IMR-90 (cell line): ENCODE measurements at regions not wholly inside any gene's neighbourhood (a gene's known extent, or its start where the extent isn't known, plus 50 kb on each side); places are given as distances from the start of the nearest gene placed in this dataset.

Experiments
- ATAC-seq: fragments of 200-7000 bp; cut with Tn5 transposase; 2 replicates; pipeline ENCODE4 v1.9.1; 2020; ENCODE audit warnings: low read depth, mild to moderate bottlenecking, moderate library complexity
- BruUV-seq: library from RNA; stranded (reverse); fragments of 400-500 nt; replicated peaks from 2 replicates; lab custom pipeline; 2021; lab: Mats Ljungman, UMichigan
- CTCF ChIA-PET: fragments of 300-600 bp; formaldehyde crosslinking; extraction: SDS; loops from one replicate; lab custom pipeline; 2021; ENCODE audit warnings: antibody characterized with exemption; lab: Yijun Ruan, JAX
- POLR2A ChIA-PET: fragments of 300-600 bp; sonication (Branson Sonifier 250); formaldehyde crosslinking; loops from one replicate; lab custom pipeline; 2022; ENCODE audit warnings: antibody characterized with exemption; ENCODE audit not compliant: unreplicated experiment; lab: Charles Lee
- DNase-seq: peaks from one replicate; pipeline ENCODE4 v3.0.0; 2013
- H2AFZ ChIP-seq: replicated peaks from 2 replicates; pipeline ENCODE3; 2013; ENCODE audit warnings: low read length, mild to moderate bottlenecking; ENCODE audit not compliant: poor library complexity
- H2AK5ac ChIP-seq: 2 replicates; pipeline ENCODE4 v1.6.1; 2013; ENCODE audit warnings: low read depth, low read length, inconsistent platforms
- H2AK9ac ChIP-seq: replicated peaks from 2 replicates; pipeline ENCODE3; 2013; ENCODE audit warnings: mild to moderate bottlenecking, low read depth, low read length, moderate library complexity; ENCODE audit not compliant: poor library complexity
- H2BK120ac ChIP-seq: 2 replicates; pipeline ENCODE4 v1.6.1; 2013; ENCODE audit warnings: low read depth, low read length, inconsistent platforms
- H2BK15ac ChIP-seq: 3 replicates; pipeline ENCODE4 v1.6.1; 2013; ENCODE audit warnings: low read depth, low read length, inconsistent platforms
- H2BK20ac ChIP-seq: 2 replicates; pipeline ENCODE4 v1.6.1; 2013; ENCODE audit warnings: low read depth, mild to moderate bottlenecking, inconsistent platforms, low read length, moderate library complexity
- H2BK5ac ChIP-seq: 2 replicates; pipeline ENCODE4 v1.6.1; 2013; ENCODE audit warnings: mild to moderate bottlenecking, low read depth, low read length, inconsistent platforms; ENCODE audit not compliant: poor library complexity, severe bottlenecking
- H3K14ac ChIP-seq: replicated peaks from 2 replicates; pipeline ENCODE4 v1.6.1; 2013; ENCODE audit warnings: low read depth, low read length, inconsistent platforms
- H3K18ac ChIP-seq: 2 replicates; pipeline ENCODE4 v1.6.1; 2013; ENCODE audit warnings: low read depth, low read length, control low read depth
- H3K23ac ChIP-seq: 2 replicates; pipeline ENCODE4 v1.6.1; 2013; ENCODE audit warnings: low read depth, low read length, inconsistent platforms
- H3K27ac ChIP-seq: 2 replicates; pipeline ENCODE4 v1.5.1; 2013; ENCODE audit warnings: mild to moderate bottlenecking, control low read depth, low read length; ENCODE audit not compliant: insufficient read depth
- H3K27me3 ChIP-seq: 2 replicates; pipeline ENCODE4 v1.6.1; 2013; ENCODE audit warnings: low read length; ENCODE audit not compliant: control insufficient read depth, insufficient read depth
- H3K36me3 ChIP-seq: 2 replicates; pipeline ENCODE4 v1.6.1; 2013; ENCODE audit warnings: low read length, mixed read lengths; ENCODE audit not compliant: control insufficient read depth, insufficient read depth
- H3K4ac ChIP-seq: 2 replicates; pipeline ENCODE4 v1.6.1; 2013; ENCODE audit warnings: low read depth, low read length, inconsistent platforms
- H3K4me1 ChIP-seq: 2 replicates; pipeline ENCODE4 v1.6.1; 2013; ENCODE audit warnings: low read length, mixed read lengths; ENCODE audit not compliant: control insufficient read depth, insufficient read depth
- H3K4me2 ChIP-seq: 2 replicates; pipeline ENCODE4 v1.6.1; 2013; ENCODE audit warnings: low read depth, mild to moderate bottlenecking, control low read depth, low read length, moderate library complexity
- H3K4me3 ChIP-seq: 2 replicates; pipeline ENCODE4 v1.5.1; 2013; ENCODE audit warnings: low read depth, mild to moderate bottlenecking, control low read depth, low read length, moderate library complexity; ENCODE audit not compliant: insufficient read depth
- H3K56ac ChIP-seq: 2 replicates; pipeline ENCODE4 v1.6.1; 2013; ENCODE audit warnings: low read length, inconsistent platforms; ENCODE audit not compliant: insufficient read depth; ENCODE audit errors: extremely low read depth
- H3K79me1 ChIP-seq, 2 experiments: 2 replicates each; pipeline ENCODE4 v1.6.1; 2013; ENCODE audit warnings: low read length in 2 of 2, inconsistent platforms in 1 of 2, low read depth in 1 of 2
- H3K9ac ChIP-seq: 2 replicates; pipeline ENCODE4 v1.6.1; 2013; ENCODE audit warnings: low read depth, low read length, control low read depth
- H3K9me1 ChIP-seq: 2 replicates; pipeline ENCODE4 v1.6.1; 2013; ENCODE audit warnings: low read length, inconsistent platforms; ENCODE audit not compliant: insufficient read depth
- H3K9me3 ChIP-seq: 2 replicates; pipeline ENCODE4 v1.6.1; 2013; ENCODE audit warnings: low read length; ENCODE audit not compliant: control insufficient read depth, insufficient read depth
- H4K20me1 ChIP-seq: 2 replicates; pipeline ENCODE4 v1.6.1; 2013; ENCODE audit warnings: low read length, inconsistent platforms; ENCODE audit not compliant: insufficient read depth
- H4K5ac ChIP-seq: 2 replicates; pipeline ENCODE4 v1.6.1; 2013; ENCODE audit warnings: mild to moderate bottlenecking, low read depth, low read length, control low read depth
- H4K8ac ChIP-seq, 2 experiments: 2 replicates each; pipeline ENCODE4 v1.6.1; 2013; ENCODE audit warnings: low read depth in 2 of 2, low read length in 2 of 2, control low read depth in 1 of 2, inconsistent platforms in 1 of 2
- H4K91ac ChIP-seq: 2 replicates; pipeline ENCODE4 v1.6.1; 2013; ENCODE audit warnings: low read depth, low read length, inconsistent platforms; ENCODE audit not compliant: insufficient read depth
- BHLHE40 ChIP-seq: fragments of 150-350 bp; IDR thresholded peaks from 2 replicates; pipeline ENCODE4 v1.6.1; 2016; ENCODE audit warnings: mild to moderate bottlenecking, low read depth, low read length
- CHD1 ChIP-seq: IDR thresholded peaks from 2 replicates; pipeline ENCODE4 v1.6.1; 2012; ENCODE audit warnings: low read depth, low read length, improper control_type of control experiment
- FOS ChIP-seq: fragments of 150-350 bp; IDR thresholded peaks from 2 replicates; pipeline ENCODE4 v1.6.1; 2016; ENCODE audit warnings: low read depth, low read length
- MAZ ChIP-seq: IDR thresholded peaks from 2 replicates; pipeline ENCODE4 v1.6.1; 2012; ENCODE audit warnings: low read depth, mild to moderate bottlenecking, low read length, improper control_type of control experiment, moderate library complexity, borderline replicate concordance
- POLR2A ChIP-seq: IDR thresholded peaks from 2 replicates; pipeline ENCODE4 v1.6.1; 2012; ENCODE audit warnings: mild to moderate bottlenecking, low read depth, low read length
- RAD21 ChIP-seq: IDR thresholded peaks from 2 replicates; pipeline ENCODE4 v1.6.1; 2012; ENCODE audit warnings: low read length, improper control_type of control experiment
- RCOR1 ChIP-seq: IDR thresholded peaks from 2 replicates; pipeline ENCODE4 v1.6.1; 2012; ENCODE audit warnings: mild to moderate bottlenecking, low read length, improper control_type of control experiment; ENCODE audit not compliant: insufficient replicate concordance
- WGBS, 2 experiments: methylation state at CpG; one replicate each; pipeline versions ENCODE4 v1.1.5 to v1.1.7; 2013; ENCODE audit warnings: missing lambda C conversion rate in 2 of 2; ENCODE audit not compliant: insufficient read length in 1 of 2; ENCODE audit errors: extremely low coverage in 2 of 2; 5-methylcytosine and 5-hydroxymethylcytosine counted together
- dilution Hi-C: fragments of 300-500 bp; cut with HindIII; formaldehyde crosslinking; loops from one replicate; pipeline ENCODE4 v1.14.3; 2018; ENCODE audit warnings: low sequenced_read_pairs; ENCODE audit not compliant: unreplicated experiment
- in situ Hi-C: fragments of 300-500 bp; cut with MboI; formaldehyde crosslinking; loops from 3 replicates; pipeline ENCODE4 v1.14.3; 2019; ENCODE audit warnings: low sequenced_read_pairs, inconsistent platforms, mixed read lengths
- intact Hi-C: fragments of 100-400 bp; cut with micrococcal nuclease; formaldehyde crosslinking; loops from 2 replicates; pipeline ENCODE4 v1.10.0; 2022

- H4K91ac ChIP-seq = no peak overlapping the region
- no peak overlapping the region for H3K4me2 ChIP-seq
- ChIA-PET CTCF (no interaction called here), POLR2A (no interaction called here)
- dilution Hi-C loops (no loop called here), intact Hi-C loops (no loop called here), in situ Hi-C loops (no loop called here)
- no peak overlapping the region for H3K14ac ChIP-seq
- no CpG with 5 or more reads among the region's 1 CpG for WGBS, 2 experiments
- H3K23ac ChIP-seq = no peak overlapping the region
- no TSS peak for BruUV-seq
- no peak overlapping the region for H3K4ac ChIP-seq
- no peaks in the 10 kb centered on the region for H3K9me3 ChIP-seq
- H2AK9ac ChIP-seq = no peak overlapping the region
- H4K20me1 ChIP-seq = no peaks in the 10 kb centered on the region
- H3K36me3 ChIP-seq = no peaks in the 10 kb centered on the region
- H2AK5ac ChIP-seq = no peak overlapping the region
- H4K8ac ChIP-seq = no peak overlapping the region
- no peak overlapping the region for H3K18ac ChIP-seq
- no peak for ATAC-seq
- DNase-seq = no peak
- no peak overlapping the region for H2AFZ ChIP-seq
- H2BK15ac ChIP-seq = no peak overlapping the region
- no peak overlapping the region for H3K56ac ChIP-seq
- H3K4me3 ChIP-seq = no peak overlapping the region
- H4K5ac ChIP-seq = no peak overlapping the region
- H2BK120ac ChIP-seq = no peak overlapping the region
- no peak overlapping the region for H3K9ac ChIP-seq
- TF ChIP-seq RCOR1 = no peak
- no peak for TF ChIP-seq POLR2A
- no peak for TF ChIP-seq CHD1
- TF ChIP-seq BHLHE40 = no peak
- no peak for TF ChIP-seq RAD21
- TF ChIP-seq FOS = no peak
- TF ChIP-seq MAZ = no peak
- H3K27me3 ChIP-seq = no peaks in the 10 kb centered on the region
- H2BK20ac ChIP-seq = no peak overlapping the region
- H3K27ac ChIP-seq = no peak overlapping the region
- no peaks in the 10 kb centered on the region for H3K4me1 ChIP-seq
- H3K79me1 ChIP-seq = no peaks in the 10 kb centered on the region
- no peak overlapping the region for H2BK5ac ChIP-seq
- no peaks in the 10 kb centered on the region for H3K9me1 ChIP-seq
Observed at GRCh38 chr3:65226287-65226686, 538.5 kb upstream of the ADAMTS9 start.
